ENCODE measurements at regions not wholly inside any gene's neighbourhood (a gene's known extent, or its start where the extent isn't known, plus 50 kb on each side); places are given as distances from the start of the nearest gene placed in this dataset.
"Not testable (repeated sequence)": the region's sequence is repeated elsewhere in the genome, so short reads cannot be mapped to it uniquely, and the experiment has no call there.

DNA sequence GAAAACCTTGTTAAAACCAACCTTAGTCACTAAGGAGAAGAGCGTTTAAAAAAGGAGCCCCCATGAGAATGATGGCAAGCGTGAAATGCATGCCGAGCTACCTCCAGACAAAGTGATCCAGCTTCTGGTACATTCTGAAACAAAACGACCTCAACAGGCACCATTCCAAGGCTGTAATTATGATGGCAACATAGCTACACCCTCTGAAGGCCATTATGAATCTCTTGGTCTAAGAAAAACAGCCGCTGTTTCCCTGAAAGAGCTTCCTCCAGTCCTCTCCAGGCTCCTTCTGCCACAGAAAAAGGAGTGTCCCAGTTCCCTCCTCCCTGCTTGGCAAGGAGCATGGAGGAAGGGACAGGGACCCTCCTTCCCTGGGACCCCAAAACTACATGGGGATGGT is 50.0 kb upstream of the ABLIM1 start:
- DNase-seq = no peak

DNA sequence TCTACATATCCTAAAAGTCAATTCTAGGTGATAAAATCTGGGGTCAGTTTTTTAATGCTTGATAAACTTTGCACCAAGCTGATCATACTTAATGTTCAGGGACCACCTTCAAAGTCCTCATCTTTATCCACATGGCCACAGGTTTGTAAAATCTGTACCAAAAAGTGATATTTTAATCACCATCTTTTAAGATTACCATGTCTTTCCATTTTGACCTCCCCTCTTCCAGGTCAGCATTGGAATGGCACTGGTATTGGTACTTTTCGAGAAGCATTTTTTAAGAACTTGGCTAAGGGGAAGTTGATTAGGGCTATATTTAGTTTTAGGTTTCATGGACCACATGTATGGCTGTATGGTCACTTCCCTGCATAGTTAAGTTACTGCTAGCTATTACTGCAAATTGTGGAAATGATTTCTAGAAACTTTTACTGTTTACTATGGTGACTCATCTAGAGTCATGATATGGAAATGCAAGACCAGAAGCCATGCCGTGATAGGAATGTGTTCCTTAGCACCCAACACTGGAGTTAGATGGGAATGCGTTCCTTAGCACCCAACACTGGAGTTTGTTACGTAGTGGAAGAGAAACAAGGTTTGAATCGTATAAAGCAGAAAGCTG is 50.8 kb upstream of the ABLIM1 start:
- DNase-seq = no peak

DNA sequence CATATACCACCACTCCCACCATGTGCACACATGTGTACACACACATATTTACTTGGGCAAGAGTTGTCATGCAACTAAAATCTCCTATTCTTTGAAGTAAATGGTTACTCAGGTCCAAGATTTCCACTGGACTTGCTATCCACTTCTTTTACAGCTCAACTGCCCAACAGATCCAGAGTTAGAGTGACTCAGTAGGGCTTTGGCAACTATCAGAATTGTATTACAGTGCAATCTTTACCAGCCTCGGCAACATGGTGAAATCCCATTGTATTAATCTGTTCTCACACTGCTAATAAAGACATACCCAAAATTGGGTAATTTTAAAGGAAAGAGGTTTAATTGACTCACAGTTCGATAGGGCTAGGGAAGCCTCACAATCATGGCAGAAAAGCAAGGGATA is 51.9 kb upstream of the ABLIM1 start:
- no peak for DNase-seq

DNA sequence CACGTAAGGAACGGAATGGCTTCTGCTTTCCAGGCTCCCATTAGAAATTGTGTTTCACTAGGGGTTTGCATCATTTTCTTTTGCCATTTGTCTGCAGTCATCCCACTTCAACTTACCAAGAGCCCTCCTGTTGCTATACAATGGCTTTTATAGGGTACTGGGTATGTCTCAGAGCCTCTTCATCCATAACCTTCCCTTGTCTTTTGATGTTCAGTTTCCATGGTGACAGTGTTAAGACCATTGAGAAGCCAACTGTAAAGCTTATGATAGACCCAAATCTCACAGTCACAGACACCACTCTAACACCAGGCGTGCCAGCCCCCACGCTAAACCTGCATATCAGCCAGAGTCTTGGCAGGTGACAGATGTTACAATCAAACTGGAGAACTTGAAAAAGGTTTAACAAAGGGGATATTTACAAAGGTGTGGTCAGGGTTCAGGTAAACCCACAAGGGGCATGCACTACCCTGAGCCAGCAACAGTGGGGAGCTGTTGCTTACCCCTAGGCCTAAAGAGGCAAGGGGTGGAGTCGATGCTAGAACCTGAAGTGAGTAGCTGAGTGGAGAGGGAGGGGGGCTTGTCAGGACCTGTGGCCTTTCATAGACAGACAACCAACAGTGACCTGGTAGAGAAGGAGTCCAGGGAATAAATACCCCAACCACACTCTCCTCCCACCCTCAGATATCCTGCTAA is 53.2 kb upstream of the ABLIM1 start:
- DNase-seq = no peak

- no peak for DNase-seq
Measured at GRCh38 chr10:114711869-114712250, 53.8 kb upstream of the ABLIM1 start.

DNA sequence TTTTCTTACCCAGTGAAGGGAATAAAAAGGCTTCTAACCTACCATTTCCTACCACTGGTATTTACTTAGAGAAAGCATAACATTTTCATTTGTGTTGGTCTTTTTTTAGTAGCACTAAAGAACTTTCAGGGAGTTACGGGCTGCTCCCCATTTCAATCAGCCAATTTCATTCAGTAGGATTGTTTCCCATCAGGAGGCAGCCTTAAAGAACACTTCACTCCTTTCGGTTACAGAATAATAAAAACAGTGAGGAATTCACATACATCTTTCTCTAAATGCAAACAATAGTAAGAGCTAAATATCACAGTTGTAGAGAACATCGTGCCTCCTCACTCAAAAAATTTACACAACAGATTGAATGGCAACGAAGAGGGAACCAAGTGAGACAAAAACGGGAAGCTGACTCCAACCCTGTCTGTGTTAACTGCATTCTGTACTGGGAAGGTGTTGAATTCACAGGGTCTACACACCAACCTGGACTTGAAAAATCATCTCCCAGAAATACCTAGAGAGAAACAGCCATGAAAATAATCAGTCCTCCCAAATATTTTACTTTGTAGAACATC is 55.5 kb upstream of the ABLIM1 start:
- DNase-seq = no peak

GRCh38 chr10:114714281-114714741 is 56.2 kb upstream of the ABLIM1 start:
- DNase-seq = no peak

- no peak for DNase-seq
Measured at GRCh38 chr10:114715171-114715670, 57.1 kb upstream of the ABLIM1 start.

DNA sequence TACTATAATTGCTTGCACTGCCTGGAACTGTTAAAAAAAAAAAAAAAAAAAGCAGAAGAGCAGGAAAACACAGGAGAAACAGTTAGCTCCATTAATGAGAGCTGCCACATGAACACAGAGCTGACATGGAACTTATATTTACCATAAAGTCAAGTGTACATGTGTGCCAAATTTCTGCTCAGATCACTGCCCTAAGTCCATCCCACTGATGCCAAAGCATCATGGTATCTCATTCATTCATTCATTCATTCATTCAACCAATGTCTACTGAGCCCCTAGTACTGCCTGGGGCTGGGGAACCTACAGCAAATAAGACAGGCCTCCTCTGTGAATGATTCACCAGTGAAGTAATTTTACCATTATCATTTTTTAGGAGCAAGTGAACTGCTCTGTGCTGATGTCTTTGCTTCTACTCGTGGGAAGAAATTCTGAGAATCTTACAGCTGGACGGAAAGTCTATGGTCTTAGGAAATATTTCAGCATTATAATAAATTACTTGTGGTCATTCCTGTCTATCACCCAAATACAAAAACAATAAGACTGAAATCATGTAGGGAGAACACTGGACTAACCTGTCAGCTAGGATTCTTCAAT is 58.8 kb upstream of the ABLIM1 start:
- DNase-seq = no peak

GRCh38 chr10:114717881-114718280 is 59.8 kb upstream of the ABLIM1 start:
- not testable (repeated sequence) for DNase-seq

DNA sequence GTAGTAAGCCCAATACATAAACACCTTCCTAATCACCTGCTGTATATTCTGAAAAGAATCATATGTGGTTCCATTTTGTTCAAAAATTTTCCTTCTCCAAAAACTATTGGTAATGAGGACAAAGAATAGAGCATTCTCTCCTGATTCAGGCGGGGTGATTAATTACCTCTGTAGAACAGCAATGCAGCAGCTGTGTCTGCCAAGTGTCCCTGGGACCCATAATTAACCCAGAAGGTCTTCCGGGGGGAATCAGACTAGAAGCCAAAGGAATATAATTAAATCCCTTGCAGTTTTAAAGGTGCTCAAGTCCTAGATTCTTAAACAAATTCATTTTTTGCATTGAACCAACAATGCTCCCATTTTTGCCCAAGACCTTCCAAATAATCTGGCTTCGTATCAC is 60.3 kb upstream of the ABLIM1 start:
- DNase-seq = no peak

DNA sequence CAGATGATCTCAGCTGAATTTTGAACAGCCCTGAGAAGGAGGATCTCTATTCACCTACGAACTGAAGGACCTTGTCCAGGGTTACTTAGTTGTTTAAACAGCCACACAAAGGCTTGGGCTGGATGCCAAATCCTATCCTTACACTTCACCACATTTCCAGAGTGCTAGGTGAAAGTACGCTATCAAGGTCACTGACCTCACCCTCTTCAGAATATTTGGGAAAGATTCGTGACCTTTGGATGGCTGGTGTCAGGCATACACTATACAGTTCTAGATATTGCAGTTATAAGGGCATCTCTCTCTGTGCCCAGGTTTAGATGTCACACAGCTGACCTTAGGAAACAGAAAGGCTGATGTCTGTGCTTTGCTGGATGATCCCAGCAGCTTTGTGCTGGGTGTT is 61.2 kb upstream of the ABLIM1 start:
- no peak for DNase-seq

GRCh38 chr10:114720023-114720422 is 61.9 kb upstream of the ABLIM1 start:
- not testable (repeated sequence) for DNase-seq

- no peak for DNase-seq
Measured at GRCh38 chr10:114720685-114721278, 62.7 kb upstream of the ABLIM1 start.

DNA sequence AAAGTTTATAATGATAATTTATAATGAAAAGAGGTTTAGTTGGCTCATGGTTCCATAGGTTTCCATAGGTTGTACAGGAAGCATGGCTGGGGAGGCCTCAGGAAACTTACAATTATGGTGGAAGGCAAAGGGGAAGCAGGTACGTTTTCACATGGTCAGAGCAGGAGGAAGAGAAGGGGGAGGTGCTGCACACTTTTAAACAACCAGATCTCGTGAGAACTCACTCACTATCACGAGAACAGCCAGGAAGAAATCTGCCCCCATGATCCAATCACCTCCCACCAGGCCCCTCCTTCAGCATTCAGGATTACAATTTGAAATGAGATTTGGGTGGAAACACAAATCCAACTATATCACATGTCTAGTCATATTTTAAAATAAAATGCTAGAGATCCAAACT is 64.1 kb upstream of the ABLIM1 start:
- not testable (repeated sequence) for DNase-seq

DNA sequence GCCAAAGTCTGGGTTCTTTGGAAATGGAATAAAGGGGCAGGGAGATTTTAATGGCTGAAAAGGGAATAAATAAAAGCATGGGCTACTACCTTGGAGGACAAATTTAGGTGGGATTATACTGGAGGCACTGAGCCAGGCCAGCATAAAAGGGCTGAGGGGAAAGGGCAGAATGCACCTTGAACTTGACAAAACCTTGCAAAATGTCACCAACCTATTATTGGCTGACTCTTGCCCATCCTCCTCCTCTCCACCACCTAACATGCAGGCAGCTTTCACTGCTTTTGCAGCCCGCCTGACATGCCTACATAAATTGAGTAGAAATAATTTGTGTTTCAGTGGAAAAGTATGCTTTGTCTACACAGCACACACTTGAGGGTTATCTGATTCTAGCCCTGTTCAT is 65.3 kb upstream of the ABLIM1 start:
- no peak for DNase-seq

GRCh38 chr10:114723991-114724715 is 66.1 kb upstream of the ABLIM1 start:
- no peak for DNase-seq

- no peak for DNase-seq
Measured at GRCh38 chr10:114724716-114725106, 66.6 kb upstream of the ABLIM1 start.

GRCh38 chr10:114726820-114727271 is 68.8 kb upstream of the ABLIM1 start:
- no peak for DNase-seq

DNA sequence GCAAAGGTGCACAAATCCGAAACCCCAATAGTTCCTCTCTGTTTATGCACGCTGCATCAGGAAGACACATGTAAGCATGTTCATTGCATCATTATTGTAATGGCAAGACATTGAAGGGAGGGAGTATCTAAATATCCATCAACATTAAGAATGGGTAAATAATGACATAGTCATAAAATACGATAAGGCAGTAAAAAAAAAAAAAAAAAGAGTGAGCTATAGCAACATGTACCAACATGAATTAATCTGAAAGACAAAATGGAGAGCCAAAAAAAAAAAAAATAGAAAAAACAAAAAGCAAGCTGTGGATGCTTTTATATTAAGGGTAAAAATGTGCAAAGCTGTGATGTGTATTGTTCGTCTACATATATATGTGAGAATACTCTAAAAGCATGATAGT is 70.2 kb upstream of the ABLIM1 start:
- no peak for DNase-seq

GRCh38 chr10:114729103-114729659 is 71.1 kb upstream of the ABLIM1 start:
- no peak for DNase-seq

DNA sequence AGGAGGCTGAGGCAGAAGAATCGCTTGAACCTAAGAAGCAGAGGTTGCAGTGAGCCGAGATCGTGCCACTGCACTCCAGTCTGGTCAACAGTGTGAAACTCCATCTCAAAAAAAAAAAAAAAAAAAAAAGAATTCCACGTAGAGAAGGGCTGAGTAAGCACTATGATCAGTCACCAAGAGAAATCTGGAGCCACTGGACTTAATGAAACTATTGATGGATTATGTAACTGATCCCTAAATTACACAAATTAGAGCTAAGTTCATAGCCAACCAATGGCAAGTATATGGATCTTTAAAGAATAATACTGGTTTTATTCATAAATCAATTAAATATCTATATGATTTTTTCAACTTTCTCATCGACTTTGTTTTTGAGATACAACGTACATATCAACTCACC is 72.2 kb upstream of the ABLIM1 start:
- DNase-seq = no peak

Data from stimulated activated CD4-positive, alpha-beta T cell treated with anti-CD3 and anti-CD28 coated beads, Interleukin-4, amount 100 ng/mL, for 24 hours (primary cell).